ENCODE measurements at regions not wholly inside any gene's neighbourhood (a gene's known extent, or its start where the extent isn't known, plus 50 kb on each side); places are given as distances from the start of the nearest gene placed in this dataset.

DNA sequence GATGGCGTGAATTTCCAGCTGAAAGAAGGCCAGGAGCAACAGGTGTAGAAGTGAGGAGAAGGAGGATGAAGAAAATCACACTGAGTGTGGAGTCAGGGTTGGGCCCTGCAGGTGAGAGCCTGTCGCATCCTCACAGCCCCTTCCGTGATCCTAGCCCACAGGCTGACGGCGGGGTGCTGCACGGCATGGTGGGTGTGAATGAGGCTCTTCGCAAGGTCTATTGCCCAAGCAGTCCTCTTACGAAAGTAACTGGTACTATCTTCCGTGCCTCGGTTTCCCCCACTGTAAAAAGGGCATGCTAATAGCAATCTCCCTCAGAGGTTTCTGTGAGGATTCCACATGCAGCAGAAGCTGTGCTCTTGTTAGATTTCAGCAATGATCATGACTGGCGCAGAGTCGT, 129.9 kb upstream of the TNS3 start:
- Histone ChIP-seq H3K27me3 (ENCODE audit: control insufficient read depth, insufficient read depth, low read length) (no peaks in the 10 kb centered on the region), H3K27ac (ENCODE audit: low read length) (no peak overlapping the region), H3K4me3 (ENCODE audit: low read length) (no peak overlapping the region), H3K4me1 (ENCODE audit: control insufficient read depth, insufficient read depth, low read length) (no peaks in the 10 kb centered on the region), H3K36me3 (ENCODE audit: control insufficient read depth, insufficient read depth, low read length) (no peaks in the 10 kb centered on the region), H3K9me3 (ENCODE audit: control insufficient read depth, low read depth, low read length) (no peaks in the 10 kb centered on the region)
- WGBS (ENCODE audit: insufficient coverage, low lambda C conversion rate) = no CpG with 5 or more reads among the region's 12 CpGs
- no peak for DNase-seq

DNA sequence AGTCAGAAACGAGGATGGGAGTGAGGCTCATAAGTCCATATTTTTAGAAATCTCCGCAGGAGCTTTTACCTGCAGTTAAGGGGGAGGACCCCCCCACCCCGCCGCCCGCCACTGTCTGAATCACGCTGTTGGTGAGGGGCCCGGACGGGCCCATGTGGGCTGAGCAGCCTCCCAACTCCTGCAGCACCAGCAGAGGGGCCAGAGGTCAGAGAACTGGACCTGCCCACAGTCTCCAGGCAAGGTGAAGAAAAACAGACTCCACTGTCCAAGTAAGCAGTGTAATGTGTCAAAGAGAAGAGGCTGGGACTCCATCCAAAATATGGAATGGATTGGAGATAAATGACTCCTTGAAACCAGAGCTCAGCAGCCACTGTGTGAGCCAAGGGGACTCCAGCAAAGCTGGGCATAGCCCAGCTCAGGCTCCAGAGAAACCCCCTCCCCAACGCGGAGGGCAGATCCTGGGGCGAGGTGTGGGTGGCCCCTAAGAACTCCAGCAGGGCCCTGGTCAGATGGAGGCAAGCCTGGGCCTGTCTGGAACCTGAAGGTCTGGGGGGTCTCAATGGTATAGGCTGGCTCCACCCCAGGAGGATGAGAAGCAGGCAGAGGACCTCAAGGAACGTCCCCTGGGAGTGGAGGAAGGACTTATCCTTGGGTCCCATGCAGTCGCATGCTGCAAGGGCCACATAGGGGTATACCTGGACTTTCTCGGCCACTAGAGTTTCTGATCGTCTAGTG, 128.5 kb upstream of the TNS3 start:
- Histone ChIP-seq H3K4me1 (ENCODE audit: control insufficient read depth, insufficient read depth, low read length) (no peaks in the 10 kb centered on the region), H3K27ac (ENCODE audit: low read length) (no peak overlapping the region), H3K4me3 (ENCODE audit: low read length) (no peak overlapping the region), H3K9me3 (ENCODE audit: control insufficient read depth, low read depth, low read length) (no peaks in the 10 kb centered on the region), H3K27me3 (ENCODE audit: control insufficient read depth, insufficient read depth, low read length) (no peaks in the 10 kb centered on the region), H3K36me3 (ENCODE audit: control insufficient read depth, insufficient read depth, low read length) (no peaks in the 10 kb centered on the region)
- WGBS (ENCODE audit: insufficient coverage, low lambda C conversion rate) = no CpG with 5 or more reads among the region's 15 CpGs
- no peak for DNase-seq

DNA sequence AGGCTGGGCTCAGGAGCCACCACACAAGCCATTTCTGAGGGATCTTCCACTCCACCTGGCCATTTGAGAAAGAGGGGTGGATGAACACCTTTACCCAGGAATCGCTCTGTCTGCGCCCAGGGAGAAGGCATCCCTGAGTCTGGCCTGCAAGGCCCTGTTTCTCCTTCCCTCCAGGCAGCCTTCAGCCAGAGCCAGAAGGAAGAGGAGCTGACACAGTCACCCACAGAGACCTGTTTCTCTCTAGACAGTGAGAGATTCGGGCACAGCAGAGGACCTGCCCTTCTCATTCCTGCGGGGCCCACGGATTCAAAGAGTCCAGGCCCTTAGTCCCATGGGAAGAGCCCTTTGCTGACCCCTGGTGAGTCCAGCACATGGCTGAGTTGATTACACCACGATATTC, 127.5 kb upstream of the TNS3 start:
- no peak overlapping the region for H3K27ac ChIP-seq (ENCODE audit: low read length)
- no CpG with 5 or more reads among the region's 6 CpGs for WGBS (ENCODE audit: insufficient coverage, low lambda C conversion rate)

DNA sequence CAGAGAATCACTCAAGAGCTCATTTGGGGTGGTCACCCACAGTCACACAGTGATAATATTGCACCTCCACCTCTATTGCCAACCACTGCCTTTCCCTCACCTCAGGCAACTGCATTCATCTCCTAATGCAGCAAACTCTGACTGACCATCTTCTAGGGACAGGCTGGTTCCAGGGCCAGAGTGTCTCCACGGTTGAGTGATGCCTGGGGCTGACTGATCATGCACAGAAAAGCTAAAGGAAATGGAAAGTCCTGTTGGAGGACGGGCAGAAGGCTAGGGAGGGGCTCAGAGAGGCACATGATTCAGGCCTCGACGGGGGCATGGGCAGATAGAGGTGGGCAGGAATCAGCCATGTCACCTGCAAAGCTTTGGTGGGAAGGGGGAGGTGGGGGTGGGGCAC, 127.1 kb upstream of the TNS3 start:
- WGBS (ENCODE audit: insufficient coverage, low lambda C conversion rate) = no CpG with 5 or more reads among the region's 4 CpGs
- Histone ChIP-seq H3K27me3 (ENCODE audit: control insufficient read depth, insufficient read depth, low read length) (no peaks in the 10 kb centered on the region), H3K36me3 (ENCODE audit: control insufficient read depth, insufficient read depth, low read length) (no peaks in the 10 kb centered on the region), H3K27ac (ENCODE audit: low read length) (no peak overlapping the region), H3K4me1 (ENCODE audit: control insufficient read depth, insufficient read depth, low read length) (no peaks in the 10 kb centered on the region), H3K4me3 (ENCODE audit: low read length) (no peak overlapping the region), H3K9me3 (ENCODE audit: control insufficient read depth, low read depth, low read length) (no peaks in the 10 kb centered on the region)
- DNase-seq = no peak

More for the DNA sequence above, 127.5 kb upstream of the TNS3 start:
- Histone ChIP-seq H3K27me3 (ENCODE audit: control insufficient read depth, insufficient read depth, low read length) (no peaks in the 10 kb centered on the region), H3K9me3 (ENCODE audit: control insufficient read depth, low read depth, low read length) (no peaks in the 10 kb centered on the region), H3K4me1 (ENCODE audit: control insufficient read depth, insufficient read depth, low read length) (no peaks in the 10 kb centered on the region), H3K4me3 (ENCODE audit: low read length) (no peak overlapping the region), H3K36me3 (ENCODE audit: control insufficient read depth, insufficient read depth, low read length) (no peaks in the 10 kb centered on the region)
- DNase-seq = no peak

DNA sequence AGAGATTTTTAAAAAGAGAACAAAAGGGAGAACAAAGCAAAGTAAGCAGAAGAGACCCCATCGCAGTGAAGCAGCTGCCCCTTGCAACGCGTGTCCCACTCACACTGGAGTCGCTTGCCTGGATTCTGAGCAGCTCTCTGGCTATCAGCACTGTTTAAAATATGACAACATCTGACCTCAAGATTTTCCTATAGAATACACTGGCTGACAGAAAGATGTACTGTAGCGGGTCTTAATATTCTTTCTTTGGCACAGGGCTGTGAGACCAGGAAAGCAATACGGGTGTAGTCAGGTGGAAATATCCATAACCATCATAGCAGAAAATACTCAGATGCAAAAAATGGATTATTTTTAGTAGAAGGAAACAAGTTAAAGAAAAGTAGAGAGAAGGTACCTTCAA, 125.7 kb upstream of the TNS3 start:
- no peaks in the 10 kb centered on the region for H3K9me3 ChIP-seq (ENCODE audit: control insufficient read depth, low read depth, low read length)
- H3K4me3 ChIP-seq (ENCODE audit: low read length) = no peak overlapping the region
- no peaks in the 10 kb centered on the region for H3K36me3 ChIP-seq (ENCODE audit: control insufficient read depth, insufficient read depth, low read length)
- WGBS (ENCODE audit: insufficient coverage, low lambda C conversion rate) = no CpG with 5 or more reads among the region's 6 CpGs
- no peaks in the 10 kb centered on the region for H3K4me1 ChIP-seq (ENCODE audit: control insufficient read depth, insufficient read depth, low read length)
- no peak overlapping the region for H3K27ac ChIP-seq (ENCODE audit: low read length)
- H3K27me3 ChIP-seq (ENCODE audit: control insufficient read depth, insufficient read depth, low read length) = no peaks in the 10 kb centered on the region
- no peak for DNase-seq

DNA sequence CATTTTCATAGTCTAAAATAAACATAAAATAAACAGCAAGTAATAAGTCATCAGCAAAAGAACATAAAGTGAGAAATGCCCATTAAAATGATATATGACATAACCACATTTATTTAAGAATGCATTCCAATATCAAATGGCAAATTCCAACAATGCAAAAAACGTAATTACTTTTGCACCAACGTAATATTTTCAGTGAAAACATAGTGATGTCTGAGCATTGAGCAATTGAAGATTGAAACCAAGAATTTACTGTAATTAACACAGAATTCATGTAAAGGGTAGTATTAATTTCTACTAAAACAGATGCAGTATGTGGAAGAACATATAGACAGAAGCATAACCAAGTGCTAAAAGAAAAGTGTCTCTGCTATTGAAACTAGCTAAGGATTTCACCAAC, 123.0 kb upstream of the TNS3 start:
- H3K27me3 ChIP-seq (ENCODE audit: control insufficient read depth, insufficient read depth, low read length) = no peaks in the 10 kb centered on the region
- H3K4me3 ChIP-seq (ENCODE audit: low read length) = no peak overlapping the region
- H3K4me1 ChIP-seq (ENCODE audit: control insufficient read depth, insufficient read depth, low read length) = no peaks in the 10 kb centered on the region
- WGBS (ENCODE audit: insufficient coverage, low lambda C conversion rate) = 83% methylated on average over 2 of the region's 2 CpGs
- DNase-seq = no peak
- peaks cover 2% of the 10 kb centered on the region for H3K9me3 ChIP-seq (ENCODE audit: control insufficient read depth, low read depth, low read length)
- no peaks in the 10 kb centered on the region for H3K36me3 ChIP-seq (ENCODE audit: control insufficient read depth, insufficient read depth, low read length)
- no peak overlapping the region for H3K27ac ChIP-seq (ENCODE audit: low read length)

DNA sequence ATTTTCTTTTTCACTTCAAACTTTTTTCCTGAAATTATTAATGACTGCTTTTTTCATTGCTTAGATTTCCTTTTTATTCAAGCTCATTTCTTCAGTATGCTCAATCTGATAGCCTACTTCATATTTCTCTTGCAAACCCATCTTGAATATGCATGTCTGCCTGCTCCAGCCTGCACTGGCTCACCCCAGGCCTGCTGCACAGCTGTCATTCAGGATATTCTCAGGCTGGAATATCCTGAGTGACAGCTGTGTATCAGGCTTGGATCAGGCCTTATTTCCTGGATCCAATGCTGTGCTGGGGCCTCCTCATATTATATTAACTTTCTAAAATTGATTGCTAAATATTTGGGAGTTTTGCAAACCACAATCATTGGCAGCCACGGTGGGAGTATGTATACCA, 120.2 kb upstream of the TNS3 start:
- H3K27me3 ChIP-seq (ENCODE audit: control insufficient read depth, insufficient read depth, low read length) = no peaks in the 10 kb centered on the region
- H3K27ac ChIP-seq (ENCODE audit: low read length) = no peak overlapping the region
- H3K4me1 ChIP-seq (ENCODE audit: control insufficient read depth, insufficient read depth, low read length) = no peaks in the 10 kb centered on the region
- no CpG with 5 or more reads among the region's 1 CpG for WGBS (ENCODE audit: insufficient coverage, low lambda C conversion rate)
- no peaks in the 10 kb centered on the region for H3K36me3 ChIP-seq (ENCODE audit: control insufficient read depth, insufficient read depth, low read length)
- no peak overlapping the region for H3K4me3 ChIP-seq (ENCODE audit: low read length)
- peaks cover 8% of the 10 kb centered on the region for H3K9me3 ChIP-seq (ENCODE audit: control insufficient read depth, low read depth, low read length)
- DNase-seq = no peak

DNA sequence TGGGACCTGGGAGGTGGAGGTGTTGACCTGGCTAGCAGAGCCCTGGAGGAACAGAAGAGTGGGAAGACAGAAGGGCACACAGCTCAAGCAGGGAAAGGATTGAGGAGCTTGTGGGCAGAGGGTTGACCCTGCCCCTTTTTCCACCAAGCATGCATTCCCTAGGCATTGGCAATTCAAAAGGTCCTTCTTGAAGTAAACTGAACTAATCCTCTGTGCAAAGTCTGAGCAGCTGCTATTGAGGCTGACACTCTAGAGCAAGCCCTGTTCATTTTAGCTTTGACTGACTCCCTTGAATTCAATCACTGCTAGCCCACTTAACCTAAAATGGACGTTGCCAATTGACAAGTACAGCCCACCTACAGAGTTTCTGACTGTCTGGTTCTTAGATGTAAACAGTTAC, 116.5 kb upstream of the TNS3 start:
- Histone ChIP-seq H3K4me1 (ENCODE audit: control insufficient read depth, insufficient read depth, low read length) (no peaks in the 10 kb centered on the region), H3K27me3 (ENCODE audit: control insufficient read depth, insufficient read depth, low read length) (no peaks in the 10 kb centered on the region), H3K9me3 (ENCODE audit: control insufficient read depth, low read depth, low read length) (peaks cover 8% of the 10 kb centered on the region), H3K36me3 (ENCODE audit: control insufficient read depth, insufficient read depth, low read length) (no peaks in the 10 kb centered on the region), H3K4me3 (ENCODE audit: low read length) (no peak overlapping the region), H3K27ac (ENCODE audit: low read length) (no peak overlapping the region)
- WGBS (ENCODE audit: insufficient coverage, low lambda C conversion rate) = no CpG with 5 or more reads among the region's 1 CpG
- DNase-seq = no peak

DNA sequence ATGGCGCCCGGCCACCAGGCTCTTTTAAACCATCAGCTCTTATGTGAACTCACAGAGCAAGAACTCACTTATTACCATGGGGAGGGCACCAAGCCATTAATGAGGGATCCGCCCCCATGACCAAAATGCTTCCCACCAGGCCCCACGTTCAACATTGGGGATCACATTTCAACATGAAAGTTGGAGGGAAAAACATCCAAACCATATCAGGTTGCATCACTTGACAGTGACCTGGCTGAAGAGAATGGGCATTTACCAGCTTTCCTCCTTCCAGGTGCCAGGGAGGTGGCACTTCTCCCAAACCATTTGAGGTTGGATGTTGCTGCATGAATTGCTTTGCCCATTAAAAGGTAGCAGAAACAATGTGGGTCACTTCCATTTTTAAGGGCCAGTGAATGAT, 115.6 kb upstream of the TNS3 start:
- H3K36me3 ChIP-seq (ENCODE audit: control insufficient read depth, insufficient read depth, low read length) = no peaks in the 10 kb centered on the region
- H3K27ac ChIP-seq (ENCODE audit: low read length) = no peak overlapping the region
- no CpG with 5 or more reads among the region's 4 CpGs for WGBS (ENCODE audit: insufficient coverage, low lambda C conversion rate)
- no peak for DNase-seq
- peaks cover 8% of the 10 kb centered on the region for H3K9me3 ChIP-seq (ENCODE audit: control insufficient read depth, low read depth, low read length)
- no peak overlapping the region for H3K4me3 ChIP-seq (ENCODE audit: low read length)
- no peaks in the 10 kb centered on the region for H3K4me1 ChIP-seq (ENCODE audit: control insufficient read depth, insufficient read depth, low read length)
- H3K27me3 ChIP-seq (ENCODE audit: control insufficient read depth, insufficient read depth, low read length) = no peaks in the 10 kb centered on the region

DNA sequence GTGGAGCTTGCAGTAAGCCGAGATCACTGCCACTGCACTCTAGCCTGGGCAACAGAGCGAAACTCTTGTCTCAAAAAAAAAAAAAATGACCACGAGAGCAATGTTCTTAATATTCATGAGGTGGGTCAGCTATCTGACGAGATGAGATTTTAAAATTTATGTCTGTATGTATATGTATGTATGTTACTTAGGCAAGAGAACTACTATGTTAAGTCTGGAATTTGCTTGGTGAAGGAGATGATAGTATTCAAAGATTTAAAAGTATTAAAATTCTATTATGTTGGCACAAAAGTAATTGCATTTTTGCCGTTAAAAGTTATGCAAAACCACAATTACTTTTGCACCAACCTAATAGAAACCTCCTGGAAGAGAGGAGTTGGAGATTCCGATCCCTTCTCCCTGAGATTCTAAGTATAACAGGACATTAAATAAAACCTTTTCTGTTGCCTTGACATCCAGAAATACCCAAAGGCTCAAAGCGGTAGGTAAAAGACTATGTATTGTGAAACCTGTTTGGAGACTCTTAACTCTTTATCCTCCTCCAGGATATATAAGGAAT, 114.3 kb upstream of the TNS3 start:
- no peaks in the 10 kb centered on the region for H3K36me3 ChIP-seq (ENCODE audit: control insufficient read depth, insufficient read depth, low read length)
- H3K27me3 ChIP-seq (ENCODE audit: control insufficient read depth, insufficient read depth, low read length) = no peaks in the 10 kb centered on the region
- 100% methylated on average over 2 of the region's 7 CpGs for WGBS (ENCODE audit: insufficient coverage, low lambda C conversion rate)
- DNase-seq = no peak
- H3K4me3 ChIP-seq (ENCODE audit: low read length) = no peak overlapping the region
- no peaks in the 10 kb centered on the region for H3K4me1 ChIP-seq (ENCODE audit: control insufficient read depth, insufficient read depth, low read length)
- H3K9me3 ChIP-seq (ENCODE audit: control insufficient read depth, low read depth, low read length) = peaks cover 8% of the 10 kb centered on the region
- H3K27ac ChIP-seq (ENCODE audit: low read length) = no peak overlapping the region

DNA sequence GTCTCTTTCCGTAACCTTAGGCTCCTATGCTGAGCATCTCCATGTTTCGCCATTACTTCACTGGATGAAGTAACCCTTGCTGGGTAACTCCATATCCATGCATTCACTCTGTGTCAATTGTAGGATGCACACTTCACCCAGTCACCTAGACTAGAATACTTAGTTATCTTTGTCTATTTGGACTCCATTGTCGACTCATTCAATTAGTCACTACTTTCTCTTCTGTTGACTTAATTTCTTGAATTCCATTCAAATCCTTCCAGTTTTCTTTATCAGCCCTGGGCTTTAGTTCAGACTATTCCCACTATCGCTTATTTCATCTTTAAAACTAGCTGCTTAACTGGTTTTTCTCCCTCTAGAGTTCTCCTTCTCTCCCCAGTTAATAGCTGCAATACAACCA, 111.3 kb upstream of the TNS3 start:
- Histone ChIP-seq H3K36me3 (ENCODE audit: control insufficient read depth, insufficient read depth, low read length) (no peaks in the 10 kb centered on the region), H3K27me3 (ENCODE audit: control insufficient read depth, insufficient read depth, low read length) (no peaks in the 10 kb centered on the region), H3K4me3 (ENCODE audit: low read length) (no peak overlapping the region), H3K9me3 (ENCODE audit: control insufficient read depth, low read depth, low read length) (no peaks in the 10 kb centered on the region), H3K4me1 (ENCODE audit: control insufficient read depth, insufficient read depth, low read length) (no peaks in the 10 kb centered on the region), H3K27ac (ENCODE audit: low read length) (no peak overlapping the region)
- DNase-seq = no peak
- 94% methylated on average over 2 of the region's 4 CpGs for WGBS (ENCODE audit: insufficient coverage, low lambda C conversion rate)

Data from large intestine (tissue), 3 donors.